HepG2 (cell line): ENCODE measurements at regions not wholly inside any gene's neighbourhood (a gene's known extent, or its start where the extent isn't known, plus 50 kb on each side); places are given as distances from the start of the nearest gene placed in this dataset.

Experiments
- ATAC-seq: fragments of 200-7000 bp; cut with Tn5 transposase; 3 replicates; pipeline ENCODE4 v1.9.1; 2020; ENCODE audit warnings: mild to moderate bottlenecking, moderate library complexity
- BruUV-seq: library from RNA; stranded (reverse); fragments of 400-500 nt; replicated peaks from 2 replicates; lab custom pipeline; 2021; lab: Mats Ljungman, UMichigan
- CTCF ChIA-PET: fragments of 300-600 bp; formaldehyde crosslinking; extraction: SDS; loops from one replicate; lab custom pipeline; 2021; ENCODE audit warnings: low total read pairs, inconsistent platforms, low intra/inter-chr PET ratio; lab: Yijun Ruan, JAX
- POLR2A ChIA-PET: fragments of 350-600 bp; sonication (Branson Sonifier 250); formaldehyde crosslinking; loops from one replicate; lab custom pipeline; 2020; ENCODE audit warnings: antibody characterized with exemption, inconsistent platforms; lab: Yijun Ruan, JAX
- DNase-seq: peaks from one replicate; pipeline ENCODE4 v3.0.0-alpha.2; 2015; ENCODE audit warnings: low spot score
- FAIRE-seq: peaks from 3 replicates; lab custom pipeline; 2011; peaks lifted over from hg19 to GRCh38; lab: Jason Lieb, UNC
- H2AFZ ChIP-seq: one replicate; pipeline ENCODE4 v1.6.1; 2011; ENCODE audit warnings: low read length, inconsistent platforms
- H3K27ac ChIP-seq: fragments of 300-600 bp; 3 replicates; pipeline ENCODE4 v1.8.0; 2011; ENCODE audit warnings: mixed run types, mild to moderate bottlenecking, mixed read lengths, low read length, inconsistent platforms; ENCODE audit not compliant: insufficient read depth; ENCODE audit errors: extremely low read length
- H3K27me3 ChIP-seq, 2 experiments: fragments of 200-600 bp in 1 of 2; 2 replicates in 1 of 2; 3 replicates in 1 of 2; pipeline versions ENCODE4 v1.6.0 to v1.8.0; 2011; ENCODE audit warnings: low read length in 2 of 2, mild to moderate bottlenecking in 2 of 2, moderate library complexity in 2 of 2, inconsistent platforms in 1 of 2; ENCODE audit not compliant: insufficient read depth in 2 of 2, control insufficient read depth in 1 of 2
- H3K36me3 ChIP-seq, 2 experiments: fragments of 200-600 bp in 1 of 2; replicated peaks in 1 of 2; 2 replicates in 1 of 2; 3 replicates in 1 of 2; pipeline versions ENCODE4 v1.5.1 to v1.8.0; 2011; ENCODE audit warnings: low read length in 2 of 2, inconsistent platforms in 1 of 2; ENCODE audit not compliant: insufficient read depth in 2 of 2, control insufficient read depth in 1 of 2
- H3K4me1 ChIP-seq: 2 replicates; pipeline ENCODE4 v1.5.1; 2012; ENCODE audit warnings: low read length, inconsistent platforms; ENCODE audit not compliant: insufficient read depth
- H3K4me2 ChIP-seq: 2 replicates; pipeline ENCODE4 v1.6.0; 2011; ENCODE audit warnings: low read depth, low read length, inconsistent platforms
- H3K4me3 ChIP-seq, 3 experiments: fragments of 200-600 bp in 1 of 3; sonication (generic), shearing (Covaris generic) in 1 of 3; replicated peaks in 1 of 3; 2 replicates each; pipeline ENCODE4 v1.5.1; 2011 to 2016; ENCODE audit warnings: low read length in 3 of 3, inconsistent platforms in 2 of 3, low read depth in 2 of 3, mild to moderate bottlenecking in 2 of 3, control low read depth in 1 of 3, mixed read lengths in 1 of 3; ENCODE audit not compliant: insufficient read depth in 1 of 3
- H3K79me2 ChIP-seq: one replicate; pipeline ENCODE4 v1.6.1; 2011; ENCODE audit warnings: low read length, inconsistent platforms; ENCODE audit not compliant: insufficient read depth
- H3K9ac ChIP-seq: 2 replicates; pipeline ENCODE4 v1.6.0; 2011; ENCODE audit warnings: mild to moderate bottlenecking, low read depth, low read length, inconsistent platforms; ENCODE audit not compliant: insufficient read depth
- H3K9me3 ChIP-seq: 2 replicates; pipeline ENCODE4 v1.5.1; 2012; ENCODE audit warnings: mild to moderate bottlenecking, low read length
- H4K20me1 ChIP-seq: 2 replicates; pipeline ENCODE4 v1.6.0; 2011; ENCODE audit warnings: inconsistent platforms, mild to moderate bottlenecking, low read length, moderate library complexity; ENCODE audit not compliant: insufficient read depth
- ARNTL ChIP-seq: sonication (generic); formaldehyde crosslinking; IDR thresholded peaks from 2 replicates; pipeline ENCODE4 v1.4.0; 2020; ENCODE audit warnings: mild to moderate bottlenecking, missing genetic modification reagents
- DNMT1 ChIP-seq: sonication (generic); formaldehyde crosslinking; IDR thresholded peaks from 2 replicates; pipeline ENCODE4 v1.5.1; 2020; ENCODE audit warnings: mild to moderate bottlenecking, missing genetic modification reagents
- DR1 ChIP-seq: sonication (generic); formaldehyde crosslinking; IDR thresholded peaks from 2 replicates; pipeline ENCODE4 v1.8.0; 2021; ENCODE audit warnings: mild to moderate bottlenecking, missing genetic modification reagents, inconsistent platforms
- TCF12 ChIP-seq, 2 experiments: fragments of 450-650 bp in 1 of 2; sonication (generic) in 1 of 2; formaldehyde crosslinking in 1 of 2; IDR thresholded peaks; 2 replicates each; pipeline versions ENCODE4 v1.6.1 to v1.8.0; 2017 to 2022; ENCODE audit warnings: antibody characterized with exemption in 1 of 2, mild to moderate bottlenecking in 1 of 2, missing genetic modification reagents in 1 of 2, moderate library complexity in 1 of 2
- TP53 ChIP-seq: sonication (generic); formaldehyde crosslinking; conservative IDR thresholded peaks from 2 replicates; pipeline ENCODE4 v1.4.0; 2020; ENCODE audit warnings: missing genetic modification reagents
- ZBTB8A ChIP-seq: sonication (generic); formaldehyde crosslinking; IDR thresholded peaks from 2 replicates; pipeline ENCODE4 v1.4.0; 2020; ENCODE audit warnings: mild to moderate bottlenecking, low read depth, missing genetic modification reagents, borderline replicate concordance
- ZNF33A ChIP-seq: sonication (generic); formaldehyde crosslinking; IDR thresholded peaks from 2 replicates; pipeline ENCODE4 v1.5.1; 2020; ENCODE audit warnings: missing genetic modification reagents, mild to moderate bottlenecking, moderate library complexity, borderline replicate concordance
- ZNF746 ChIP-seq: sonication (generic); formaldehyde crosslinking; IDR thresholded peaks from 2 replicates; pipeline ENCODE4 v1.8.0; 2022; ENCODE audit warnings: mild to moderate bottlenecking, missing genetic modification reagents
- ZNF839 ChIP-seq: sonication (generic); formaldehyde crosslinking; IDR thresholded peaks from 2 replicates; pipeline ENCODE4 v1.4.0; 2020; ENCODE audit warnings: missing genetic modification reagents, mild to moderate bottlenecking, borderline replicate concordance
- WGBS: methylation state at CpG from one replicate; pipeline ENCODE4 v1.1.6; 2017; ENCODE audit warnings: low lambda C conversion rate; 5-methylcytosine and 5-hydroxymethylcytosine counted together
- in situ Hi-C: cut with HindIII; loops from 2 replicates; pipeline ENCODE4 v1.10.0; 2017; ENCODE audit warnings: low pct_unique_long_range_greater_than_20kb; ENCODE audit not compliant: extremely low pct_ligation_motif_present
- intact Hi-C: fragments of 100-400 bp; cut with micrococcal nuclease; formaldehyde crosslinking; loops from one replicate; pipeline ENCODE4 v1.10.0; 2022; ENCODE audit not compliant: unreplicated experiment
- TF ChIP-seq, protein P1 (sequence below): sonication (generic); formaldehyde crosslinking; IDR thresholded peaks from 2 replicates; pipeline ENCODE4 v1.8.0; 2022; ENCODE audit warnings: mild to moderate bottlenecking, missing genetic modification reagents; ENCODE audit not compliant: insufficient replicate concordance

DNA sequence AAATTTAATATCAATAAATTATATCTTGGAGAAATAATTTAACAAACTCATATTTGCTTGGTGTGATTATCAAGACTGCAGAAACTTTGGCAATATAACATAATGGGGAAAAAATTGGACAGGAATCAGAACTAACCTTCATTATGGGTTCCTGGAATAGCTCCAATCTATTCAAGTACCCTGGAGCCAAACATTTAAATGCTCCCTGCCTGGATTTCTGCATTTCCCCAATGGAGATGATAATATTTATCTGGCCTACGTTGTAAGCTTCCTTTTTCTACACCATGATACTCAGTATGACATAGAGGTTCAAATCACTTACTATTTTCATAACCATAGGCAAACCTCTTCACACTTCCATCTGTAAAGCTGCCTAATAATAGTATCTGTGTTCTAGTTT, 326.8 kb downstream of the TRIML1 start:
- Histone ChIP-seq H3K27ac (no peak overlapping the region), H3K9me3 (peaks cover 15% of the 10 kb centered on the region), H2AFZ (no peak overlapping the region), H3K4me3 (no peak overlapping the region), H3K4me2 (no peak overlapping the region), H3K9ac (no peak overlapping the region), H4K20me1 (no peaks in the 10 kb centered on the region), H3K27me3 (no peaks in the 10 kb centered on the region), H3K36me3 (no peaks in the 10 kb centered on the region), H3K79me2 (no peaks in the 10 kb centered on the region), H3K4me1 (no peaks in the 10 kb centered on the region)
- 45% methylated on average over 1 of the region's 1 CpG for WGBS
- ChIA-PET CTCF (no interaction called here), POLR2A (no interaction called here)
- no peak for DNase-seq
- intact Hi-C loops (no loop called here), in situ Hi-C loops (no loop called here)
- no TSS peak for BruUV-seq
- ATAC-seq: no peak
- TF ChIP-seq ARNTL (CRISPR knock-in tag) (no peak), DNMT1 (CRISPR knock-in tag) (no peak), ZNF746 (CRISPR knock-in tag) (no peak), ZBTB8A (CRISPR knock-in tag) (no peak), TP53 (CRISPR knock-in tag) (no peak), DR1 (CRISPR knock-in tag) (no peak), ZNF33A (no peak), ZNF839 (CRISPR knock-in tag) (no peak), TCF12 (IDR thresholded peaks at IDR 0.05) (no peak), TCF12 (CRISPR knock-in tag; IDR thresholded peaks at IDR 0.05) (no peak)
- TF ChIP-seq, protein P1, sequence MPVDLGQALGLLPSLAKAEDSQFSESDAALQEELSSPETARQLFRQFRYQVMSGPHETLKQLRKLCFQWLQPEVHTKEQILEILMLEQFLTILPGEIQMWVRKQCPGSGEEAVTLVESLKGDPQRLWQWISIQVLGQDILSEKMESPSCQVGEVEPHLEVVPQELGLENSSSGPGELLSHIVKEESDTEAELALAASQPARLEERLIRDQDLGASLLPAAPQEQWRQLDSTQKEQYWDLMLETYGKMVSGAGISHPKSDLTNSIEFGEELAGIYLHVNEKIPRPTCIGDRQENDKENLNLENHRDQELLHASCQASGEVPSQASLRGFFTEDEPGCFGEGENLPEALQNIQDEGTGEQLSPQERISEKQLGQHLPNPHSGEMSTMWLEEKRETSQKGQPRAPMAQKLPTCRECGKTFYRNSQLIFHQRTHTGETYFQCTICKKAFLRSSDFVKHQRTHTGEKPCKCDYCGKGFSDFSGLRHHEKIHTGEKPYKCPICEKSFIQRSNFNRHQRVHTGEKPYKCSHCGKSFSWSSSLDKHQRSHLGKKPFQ: no peak
- FAIRE-seq: no peak
